ENCODE measurements at regions not wholly inside any gene's neighbourhood (a gene's known extent, or its start where the extent isn't known, plus 50 kb on each side); places are given as distances from the start of the nearest gene placed in this dataset.
"Not testable (repeated sequence)": the region's sequence is repeated elsewhere in the genome, so short reads cannot be mapped to it uniquely, and the experiment has no call there.

- DNase-seq (ENCODE audit: low read depth): no peak
- TF ChIP-seq CTCF (IDR thresholded peaks at IDR 0.05; ENCODE audit: low read length, missing control alignments): no peak
- no peak overlapping the region for H3K4me3 ChIP-seq (replicated peaks; ENCODE audit: low read depth, low read length)
Measured at GRCh38 chr9:25010027-25010662, 464.4 kb upstream of the IZUMO3 start.

GRCh38 chr9:25003686-25004085, 458.0 kb upstream of the IZUMO3 start:
- H3K4me3 ChIP-seq (replicated peaks; ENCODE audit: low read depth, low read length): no peak overlapping the region
- no peak for DNase-seq (ENCODE audit: low read depth)
- no peak for TF ChIP-seq CTCF (IDR thresholded peaks at IDR 0.05; ENCODE audit: low read length, missing control alignments)

- DNase-seq (ENCODE audit: low read depth): no peak
- TF ChIP-seq CTCF (IDR thresholded peaks at IDR 0.05; ENCODE audit: low read length, missing control alignments): no peak
- no peak overlapping the region for H3K4me3 ChIP-seq (replicated peaks; ENCODE audit: low read depth, low read length)
Measured at GRCh38 chr9:24986331-24986730, 440.6 kb upstream of the IZUMO3 start.

- not testable (repeated sequence) for H3K4me3 ChIP-seq (replicated peaks; ENCODE audit: low read depth, low read length); DNase-seq (ENCODE audit: low read depth)
Measured at GRCh38 chr9:24970780-24971179, 425.1 kb upstream of the IZUMO3 start.

GRCh38 chr9:24961762-24962161, 416.1 kb upstream of the IZUMO3 start:
- H3K4me3 ChIP-seq (replicated peaks; ENCODE audit: low read depth, low read length): no peak overlapping the region
- no peak for DNase-seq (ENCODE audit: low read depth)
- no peak for TF ChIP-seq CTCF (IDR thresholded peaks at IDR 0.05; ENCODE audit: low read length, missing control alignments)

- H3K4me3 ChIP-seq (replicated peaks; ENCODE audit: low read depth, low read length): no peak overlapping the region
- no peak for DNase-seq (ENCODE audit: low read depth)
- no peak for TF ChIP-seq CTCF (IDR thresholded peaks at IDR 0.05; ENCODE audit: low read length, missing control alignments)
Measured at GRCh38 chr9:24953070-24953469, 407.4 kb upstream of the IZUMO3 start.

GRCh38 chr9:24939109-24939850, 393.6 kb upstream of the IZUMO3 start:
- DNase-seq (ENCODE audit: low read depth): no peak
- TF ChIP-seq CTCF (IDR thresholded peaks at IDR 0.05; ENCODE audit: low read length, missing control alignments): no peak
- H3K4me3 ChIP-seq (replicated peaks; ENCODE audit: low read depth, low read length): no peak overlapping the region

Data from fibroblast of pulmonary artery (primary cell).